ENCODE measurements at regions not wholly inside any gene's neighbourhood (a gene's known extent, or its start where the extent isn't known, plus 50 kb on each side); places are given as distances from the start of the nearest gene placed in this dataset.

DNA sequence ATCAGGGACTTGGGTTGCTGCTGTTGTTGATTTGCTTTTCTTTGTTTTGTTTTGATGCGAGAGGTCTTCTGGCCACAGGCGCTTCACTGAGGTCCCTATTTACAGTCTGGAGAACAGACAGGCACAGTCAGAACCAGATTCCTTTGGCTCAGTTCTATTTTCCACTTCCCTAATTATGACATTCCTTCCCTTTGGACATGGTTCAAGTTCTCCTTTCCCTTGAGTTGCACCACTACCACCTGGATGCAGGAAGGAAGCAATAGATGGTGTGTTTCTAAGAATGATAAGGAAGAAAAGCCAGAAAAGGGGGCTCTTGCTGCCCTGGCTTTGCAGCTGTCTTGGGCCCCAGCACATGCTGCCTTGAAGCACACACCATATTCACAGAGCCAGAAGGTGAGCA is 160.6 kb downstream of the MAF start:
- no peak for DNase-seq (ENCODE audit: low read depth)

DNA sequence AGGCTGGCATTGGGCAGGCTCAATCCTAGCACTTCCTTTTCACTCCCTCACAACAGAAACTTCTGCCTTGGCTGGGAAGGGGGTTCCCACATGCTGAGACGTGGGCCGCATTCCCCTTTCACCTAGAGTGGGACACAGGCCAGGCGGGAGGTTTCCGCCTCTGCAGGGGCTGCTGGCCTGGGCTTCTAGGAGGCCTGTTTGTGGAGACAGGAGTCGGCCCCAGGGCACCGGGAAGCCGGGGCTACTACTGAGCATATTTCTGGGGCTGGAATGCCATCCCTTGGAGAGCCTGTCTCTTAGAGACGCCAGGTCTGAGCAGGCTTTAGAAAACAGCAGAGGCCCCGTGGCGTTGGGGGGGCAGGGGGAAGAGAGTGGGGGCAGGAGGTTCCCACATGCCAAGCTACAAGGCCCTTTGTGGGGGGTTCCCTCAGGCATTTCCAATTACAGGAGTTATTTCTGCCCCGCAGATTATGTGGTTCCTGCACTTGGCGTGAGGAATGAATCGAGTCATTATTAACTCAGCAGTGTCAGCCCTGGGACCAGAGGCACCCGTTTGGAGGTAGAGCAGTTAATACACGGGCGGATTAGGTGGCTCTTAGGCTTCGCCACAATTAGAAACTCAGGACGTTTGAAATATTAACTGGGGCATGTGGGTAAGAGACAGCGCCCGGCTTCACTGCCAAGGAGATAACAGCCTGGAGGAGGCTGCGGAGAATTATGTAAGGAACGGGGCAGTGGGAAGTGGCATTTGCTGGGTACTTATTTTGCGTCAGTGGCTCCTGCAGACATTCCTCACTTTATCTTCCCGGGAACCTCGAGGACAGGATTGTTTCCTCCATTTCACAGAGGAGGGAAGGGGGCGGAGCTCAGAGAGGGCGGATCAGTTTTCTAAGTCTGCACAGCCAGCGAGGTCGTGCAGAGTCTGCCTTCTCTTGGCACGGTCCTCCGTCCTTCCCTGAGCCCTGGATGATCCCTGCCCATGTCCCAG is 162.5 kb downstream of the MAF start:
- no peak overlapping the region for H3K4me3 ChIP-seq (ENCODE audit: low read depth, low read length)
- TF ChIP-seq CTCF (IDR thresholded peaks at IDR 0.05; ENCODE audit: low read depth, low read length, missing control alignments): no peak
- DNase-seq (ENCODE audit: low read depth): no peak

More for the DNA sequence above, 160.6 kb downstream of the MAF start:
- no peak for TF ChIP-seq CTCF (IDR thresholded peaks at IDR 0.05; ENCODE audit: low read depth, low read length, missing control alignments)
- H3K4me3 ChIP-seq (ENCODE audit: low read depth, low read length): no peak overlapping the region

- no peak for DNase-seq (ENCODE audit: low read depth)
- TF ChIP-seq CTCF (IDR thresholded peaks at IDR 0.05; ENCODE audit: low read depth, low read length, missing control alignments): no peak
- H3K4me3 ChIP-seq (ENCODE audit: low read depth, low read length): no peak overlapping the region
Observed at GRCh38 chr16:79436885-79437284, 163.7 kb downstream of the MAF start.

GRCh38 chr16:79434771-79435170 is 165.8 kb downstream of the MAF start:
- TF ChIP-seq CTCF (IDR thresholded peaks at IDR 0.05; ENCODE audit: low read depth, low read length, missing control alignments): no peak
- no peak overlapping the region for H3K4me3 ChIP-seq (ENCODE audit: low read depth, low read length)
- no peak for DNase-seq (ENCODE audit: low read depth)

GRCh38 chr16:79434092-79434491 is 166.4 kb downstream of the MAF start:
- no peak overlapping the region for H3K4me3 ChIP-seq (ENCODE audit: low read depth, low read length)
- no peak for TF ChIP-seq CTCF (IDR thresholded peaks at IDR 0.05; ENCODE audit: low read depth, low read length, missing control alignments)

DNA sequence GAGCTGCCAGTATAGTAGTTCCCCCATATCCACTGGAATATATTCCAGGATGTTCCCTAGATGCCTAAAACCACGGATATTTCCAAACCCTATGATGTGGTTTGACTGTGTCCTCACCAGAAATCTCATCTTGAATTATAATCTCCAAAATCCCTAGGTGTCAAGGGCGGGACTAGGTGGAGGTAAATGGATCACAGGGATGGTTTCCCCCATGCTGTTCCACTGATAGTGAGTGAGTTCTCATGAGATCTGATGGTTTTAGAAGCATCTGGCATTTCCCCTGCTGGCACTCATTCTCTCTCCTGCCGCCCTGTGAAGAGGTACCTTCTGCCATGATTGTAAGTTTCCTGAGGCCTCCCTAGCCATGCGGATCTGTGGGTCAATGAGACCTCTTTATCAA is 168.6 kb downstream of the MAF start:
- TF ChIP-seq CTCF (IDR thresholded peaks at IDR 0.05; ENCODE audit: low read depth, low read length, missing control alignments): no peak
- H3K4me3 ChIP-seq (ENCODE audit: low read depth, low read length): no peak overlapping the region
- DNase-seq (ENCODE audit: low read depth): no peak

More at GRCh38 chr16:79434092-79434491, 166.4 kb downstream of the MAF start:
- no peak for DNase-seq (ENCODE audit: low read depth)

All from GM12864 (cell line).